T-helper 1 cell treated with Interleukin-12 subunit alpha and Interleukin-12 subunit beta and Interleukin-4 antibody, amounts not matched to agents 30 μg/mL and 1 μg/mL, for 36 hours (primary cell): ENCODE measurements at regions not wholly inside any gene's neighbourhood (a gene's known extent, or its start where the extent isn't known, plus 50 kb on each side); places are given as distances from the start of the nearest gene placed in this dataset.

Experiments
- H3K27ac Mint-ChIP-seq: one replicate; pipeline ENCODE4 v1.8.0; 2021; ENCODE audit warnings: mild to moderate bottlenecking, mixed read lengths
- H3K27me3 Mint-ChIP-seq: one replicate; pipeline ENCODE4 v1.8.0; 2021; ENCODE audit warnings: low read depth, mixed read lengths
- H3K36me3 Mint-ChIP-seq: one replicate; pipeline ENCODE4 v1.8.0; 2021; ENCODE audit warnings: low read depth, mixed read lengths
- H3K4me1 Mint-ChIP-seq: one replicate; pipeline ENCODE4 v1.8.0; 2021; ENCODE audit warnings: low read depth, mixed read lengths
- H3K4me3 Mint-ChIP-seq: one replicate; pipeline ENCODE4 v1.8.0; 2021; ENCODE audit warnings: mild to moderate bottlenecking, moderate library complexity, mixed read lengths
- H3K9me3 Mint-ChIP-seq: one replicate; pipeline ENCODE4 v1.8.0; 2021; ENCODE audit warnings: mixed read lengths

GRCh38 chr10:91705948-91706670 lies 73.2 kb upstream of the PPP1R3C start:
- Mint-ChIP-seq H3K36me3 (no peaks in the 10 kb centered on the region), H3K4me1 (no peaks in the 10 kb centered on the region), H3K27me3 (peaks cover 14% of the 10 kb centered on the region), H3K27ac (no peak overlapping the region), H3K9me3 (no peaks in the 10 kb centered on the region), H3K4me3 (no peak overlapping the region)

- Mint-ChIP-seq H3K4me1 (no peaks in the 10 kb centered on the region), H3K36me3 (no peaks in the 10 kb centered on the region), H3K27ac (no peak overlapping the region), H3K9me3 (no peaks in the 10 kb centered on the region), H3K4me3 (no peak overlapping the region), H3K27me3 (peaks cover 19% of the 10 kb centered on the region)
Measured at GRCh38 chr10:91702620-91703019, 69.7 kb upstream of the PPP1R3C start.

GRCh38 chr10:91700788-91701444 lies 68.0 kb upstream of the PPP1R3C start:
- H3K4me3 Mint-ChIP-seq = no peak overlapping the region
- H3K27ac Mint-ChIP-seq = no peak overlapping the region
- no peaks in the 10 kb centered on the region for H3K4me1 Mint-ChIP-seq
- no peaks in the 10 kb centered on the region for H3K9me3 Mint-ChIP-seq
- H3K27me3 Mint-ChIP-seq = peaks cover 14% of the 10 kb centered on the region
- H3K36me3 Mint-ChIP-seq = no peaks in the 10 kb centered on the region

- H3K9me3 Mint-ChIP-seq = no peaks in the 10 kb centered on the region
- no peaks in the 10 kb centered on the region for H3K4me1 Mint-ChIP-seq
- peaks cover 19% of the 10 kb centered on the region for H3K27me3 Mint-ChIP-seq
- no peak overlapping the region for H3K4me3 Mint-ChIP-seq
- no peak overlapping the region for H3K27ac Mint-ChIP-seq
- H3K36me3 Mint-ChIP-seq = no peaks in the 10 kb centered on the region
Measured at GRCh38 chr10:91700273-91700672, 67.4 kb upstream of the PPP1R3C start.

- H3K9me3 Mint-ChIP-seq = no peaks in the 10 kb centered on the region
- no peak overlapping the region for H3K4me3 Mint-ChIP-seq
- H3K27me3 Mint-ChIP-seq = peaks cover 28% of the 10 kb centered on the region
Measured at GRCh38 chr10:91698258-91698657, 65.4 kb upstream of the PPP1R3C start.

GRCh38 chr10:91694170-91694794 lies 61.4 kb upstream of the PPP1R3C start:
- H3K27ac Mint-ChIP-seq = no peak overlapping the region
- no peaks in the 10 kb centered on the region for H3K36me3 Mint-ChIP-seq
- no peaks in the 10 kb centered on the region for H3K9me3 Mint-ChIP-seq
- no peak overlapping the region for H3K4me3 Mint-ChIP-seq
- H3K4me1 Mint-ChIP-seq = peaks cover 5% of the 10 kb centered on the region
- H3K27me3 Mint-ChIP-seq = peaks cover 14% of the 10 kb centered on the region

More at GRCh38 chr10:91698258-91698657, 65.4 kb upstream of the PPP1R3C start:
- H3K27ac Mint-ChIP-seq = no peak overlapping the region
- no peaks in the 10 kb centered on the region for H3K36me3 Mint-ChIP-seq
- H3K4me1 Mint-ChIP-seq = no peaks in the 10 kb centered on the region

- H3K4me3 Mint-ChIP-seq = no peak overlapping the region
- no peak overlapping the region for H3K27ac Mint-ChIP-seq
- no peaks in the 10 kb centered on the region for H3K36me3 Mint-ChIP-seq
- H3K27me3 Mint-ChIP-seq = peaks cover 14% of the 10 kb centered on the region
- peaks cover 5% of the 10 kb centered on the region for H3K4me1 Mint-ChIP-seq
- H3K9me3 Mint-ChIP-seq = no peaks in the 10 kb centered on the region
Measured at GRCh38 chr10:91691981-91692380, 59.1 kb upstream of the PPP1R3C start.

- H3K27me3 Mint-ChIP-seq = peaks cover 14% of the 10 kb centered on the region
- H3K27ac Mint-ChIP-seq = no peak overlapping the region
- no peaks in the 10 kb centered on the region for H3K9me3 Mint-ChIP-seq
- H3K36me3 Mint-ChIP-seq = no peaks in the 10 kb centered on the region
- peaks cover 5% of the 10 kb centered on the region for H3K4me1 Mint-ChIP-seq
- no peak overlapping the region for H3K4me3 Mint-ChIP-seq
Measured at GRCh38 chr10:91690996-91691676, 58.3 kb upstream of the PPP1R3C start.

GRCh38 chr10:91690412-91690811 lies 57.5 kb upstream of the PPP1R3C start:
- H3K27me3 Mint-ChIP-seq = peaks cover 11% of the 10 kb centered on the region
- H3K36me3 Mint-ChIP-seq = no peaks in the 10 kb centered on the region
- no peak overlapping the region for H3K4me3 Mint-ChIP-seq
- no peaks in the 10 kb centered on the region for H3K9me3 Mint-ChIP-seq
- H3K4me1 Mint-ChIP-seq = peaks cover 5% of the 10 kb centered on the region
- no peak overlapping the region for H3K27ac Mint-ChIP-seq

GRCh38 chr10:91689731-91690168 lies 56.9 kb upstream of the PPP1R3C start:
- H3K4me1 Mint-ChIP-seq = peaks cover 5% of the 10 kb centered on the region
- no peak overlapping the region for H3K27ac Mint-ChIP-seq
- no peaks in the 10 kb centered on the region for H3K9me3 Mint-ChIP-seq
- peaks cover 7% of the 10 kb centered on the region for H3K27me3 Mint-ChIP-seq
- H3K36me3 Mint-ChIP-seq = no peaks in the 10 kb centered on the region
- H3K4me3 Mint-ChIP-seq = no peak overlapping the region

GRCh38 chr10:91684841-91685240 lies 52.0 kb upstream of the PPP1R3C start:
- Mint-ChIP-seq H3K9me3 (no peaks in the 10 kb centered on the region), H3K27me3 (peaks cover 11% of the 10 kb centered on the region), H3K4me3 (no peak overlapping the region), H3K4me1 (peaks cover 3% of the 10 kb centered on the region), H3K36me3 (no peaks in the 10 kb centered on the region), H3K27ac (no peak overlapping the region)

GRCh38 chr10:91683975-91684374 lies 51.1 kb upstream of the PPP1R3C start:
- H3K27me3 Mint-ChIP-seq = peaks cover 11% of the 10 kb centered on the region
- H3K36me3 Mint-ChIP-seq = no peaks in the 10 kb centered on the region
- H3K4me3 Mint-ChIP-seq = no peak overlapping the region
- no peak overlapping the region for H3K27ac Mint-ChIP-seq
- H3K9me3 Mint-ChIP-seq = no peaks in the 10 kb centered on the region
- no peaks in the 10 kb centered on the region for H3K4me1 Mint-ChIP-seq

- no peaks in the 10 kb centered on the region for H3K4me1 Mint-ChIP-seq
- H3K36me3 Mint-ChIP-seq = no peaks in the 10 kb centered on the region
- peaks cover 11% of the 10 kb centered on the region for H3K27me3 Mint-ChIP-seq
- H3K27ac Mint-ChIP-seq = no peak overlapping the region
- H3K4me3 Mint-ChIP-seq = no peak overlapping the region
- H3K9me3 Mint-ChIP-seq = no peaks in the 10 kb centered on the region
Measured at GRCh38 chr10:91682912-91683311, 50.0 kb upstream of the PPP1R3C start.
